Tibial nerve (tissue), 4 donors: ENCODE measurements at regions not wholly inside any gene's neighbourhood (a gene's known extent, or its start where the extent isn't known, plus 50 kb on each side); places are given as distances from the start of the nearest gene placed in this dataset.

Source experiments
- DNase-seq, 2 donors: peaks; one replicate each; pipeline ENCODE4 v3.0.0-alpha.2; 2019; ENCODE audit warnings: low spot score in 2 of 2
- H3K27ac ChIP-seq, 4 donors: fragments of 200-600 bp; sonication (generic) in 3 of 4; one replicate each; pipeline ENCODE4 v1.5.1; 2017 to 2019; ENCODE audit warnings: mild to moderate bottlenecking in 1 of 4
- H3K27me3 ChIP-seq, 2 donors: fragments of 200-600 bp; sonication (generic) in 1 of 2; one replicate each; pipeline versions ENCODE4 v1.5.1 to v1.6.0; 2017 to 2019
- H3K36me3 ChIP-seq, 3 donors: fragments of 200-600 bp; sonication (generic); one replicate each; pipeline ENCODE4 v1.5.1; 2018 to 2019
- H3K4me1 ChIP-seq, 4 donors: fragments of 200-600 bp; sonication (generic) in 3 of 4; one replicate each; pipeline ENCODE4 v1.5.1; 2017 to 2019
- H3K4me3 ChIP-seq, 4 donors: fragments of 200-600 bp; sonication (generic) in 3 of 4; one replicate each; pipeline ENCODE4 v1.5.1; 2017 to 2019; ENCODE audit warnings: mild to moderate bottlenecking in 1 of 4, moderate library complexity in 1 of 4
- H3K9me3 ChIP-seq, 4 donors: fragments of 200-600 bp; sonication (generic) in 3 of 4; one replicate each; pipeline ENCODE4 v1.5.1; 2017 to 2019
- CTCF ChIP-seq, 5 experiments: fragments of 200-600 bp in 3 of 5; fragments of 450-650 bp in 2 of 5; sonication (generic) in 3 of 5; IDR thresholded peaks; one replicate each; pipeline ENCODE4 v1.5.1; 2016 to 2019; ENCODE audit warnings: antibody characterized with exemption in 5 of 5, mild to moderate bottlenecking in 3 of 5, moderate library complexity in 2 of 5
- EP300 ChIP-seq, 2 donors: sonication (generic); formaldehyde crosslinking; IDR thresholded peaks; one replicate each; pipeline ENCODE4 v1.6.1; 2017; ENCODE audit warnings: antibody characterized with exemption in 2 of 2, mild to moderate bottlenecking in 1 of 2
- POLR2A ChIP-seq, 2 donors: fragments of 450-650 bp; IDR thresholded peaks; one replicate each; pipeline ENCODE4 v1.6.1; 2017; ENCODE audit warnings: antibody characterized with exemption in 2 of 2, mild to moderate bottlenecking in 2 of 2, moderate library complexity in 2 of 2
- WGBS, 2 donors: methylation state at CpG; one replicate each; pipeline ENCODE4 v1.1.5; 2018; 5-methylcytosine and 5-hydroxymethylcytosine counted together

GRCh38 chr10:60537697-60538096 lies 148.0 kb upstream of the ANK3 start:
- WGBS, 2 donors, result 70 to 77% methylated on average over 1 of the region's 1 CpG
- TF ChIP-seq EP300 (IDR thresholded peaks at IDR 0.05) (no peak), POLR2A (IDR thresholded peaks at IDR 0.05) (no peak), CTCF (IDR thresholded peaks at IDR 0.05) (no peak)
- no peaks in the 10 kb centered on the region for H3K9me3 ChIP-seq

GRCh38 chr10:60536529-60537114 lies 146.9 kb upstream of the ANK3 start:
- Histone ChIP-seq H3K9me3 (no peaks in the 10 kb centered on the region), H3K27me3 (no peaks in the 10 kb centered on the region), H3K4me1 (peaks cover 0 to 50% (median 8%) of the 10 kb centered on the region in 4 donors), H3K36me3 (no peaks in the 10 kb centered on the region), H3K4me3 (no peak overlapping the region), H3K27ac (peak overlapping the region in 3 of 4 donors; percentile 24 to 63 (median 46))
- DNase-seq, result no peak
- no peak for TF ChIP-seq EP300 (IDR thresholded peaks at IDR 0.05)
- TF ChIP-seq POLR2A (IDR thresholded peaks at IDR 0.05), result no peak
- TF ChIP-seq CTCF (IDR thresholded peaks at IDR 0.05), result no peak
- 56 to 60% methylated on average over 7 of the region's 7 CpGs for WGBS, 2 donors

More at GRCh38 chr10:60537697-60538096, 148.0 kb upstream of the ANK3 start:
- Histone ChIP-seq H3K27ac (peak overlapping the region in 1 of 4 donors; percentile 63), H3K4me1 (peaks cover 0 to 50% (median 5%) of the 10 kb centered on the region in 4 donors), H3K36me3 (no peaks in the 10 kb centered on the region), H3K4me3 (no peak overlapping the region), H3K27me3 (no peaks in the 10 kb centered on the region)
- no peak for DNase-seq

GRCh38 chr10:60535427-60535826 lies 145.8 kb upstream of the ANK3 start:
- Histone ChIP-seq H3K9me3 (no peaks in the 10 kb centered on the region), H3K36me3 (no peaks in the 10 kb centered on the region), H3K4me1 (peaks cover 0 to 46% (median 3%) of the 10 kb centered on the region in 4 donors), H3K27me3 (no peaks in the 10 kb centered on the region), H3K4me3 (peak overlapping the region in 1 of 4 donors; percentile 30), H3K27ac (peak overlapping the region in 3 of 4 donors; percentile 15 to 73 (median 63))
- TF ChIP-seq POLR2A (IDR thresholded peaks at IDR 0.05), result no peak
- no peak for TF ChIP-seq CTCF (IDR thresholded peaks at IDR 0.05)
- TF ChIP-seq EP300 (IDR thresholded peaks at IDR 0.05), result no peak
- WGBS, 2 donors, result 9 to 23% methylated on average over 1 of the region's 1 CpG
- no peak for DNase-seq

GRCh38 chr10:60534761-60535389 lies 145.2 kb upstream of the ANK3 start:
- TF ChIP-seq EP300 (IDR thresholded peaks at IDR 0.05) (no peak), CTCF (IDR thresholded peaks at IDR 0.05) (no peak), POLR2A (IDR thresholded peaks at IDR 0.05) (no peak)
- H3K27ac ChIP-seq, result peak overlapping the region in 3 of 4 donors; percentile 5 to 73 (median 63)
- no peak for DNase-seq
- no peaks in the 10 kb centered on the region for H3K36me3 ChIP-seq
- H3K4me3 ChIP-seq, result peak overlapping the region in 1 of 4 donors; percentile 30
- no peaks in the 10 kb centered on the region for H3K9me3 ChIP-seq
- WGBS, 2 donors, result 27 to 47% methylated on average over 4 of the region's 4 CpGs
- H3K4me1 ChIP-seq, result peaks cover 0 to 48% (median 3%) of the 10 kb centered on the region in 4 donors
- no peaks in the 10 kb centered on the region for H3K27me3 ChIP-seq
